ENCODE measurements at regions not wholly inside any gene's neighbourhood (a gene's known extent, or its start where the extent isn't known, plus 50 kb on each side); places are given as distances from the start of the nearest gene placed in this dataset.

- H2AFZ ChIP-seq = peak overlapping the region; percentile 7; the same call in 1 of the 2 replicates
- in situ Hi-C loops (cut with MboI) = no loop called here
These were observed 172.5 kb downstream of the HS3ST3A1 start for GRCh38 chr17:13429201-13429600.

GRCh38 chr17:13428611-13429042, 173.1 kb downstream of the HS3ST3A1 start:
- H3K36me3 ChIP-seq (ENCODE audit: low read depth) = no peaks in the 10 kb centered on the region
- H3F3A ChIP-seq (ENCODE audit: insufficient read depth) = peaks cover 38% of the 10 kb centered on the region
- no peaks in the 10 kb centered on the region for H3K9me2 ChIP-seq (ENCODE audit: insufficient read depth)
- no peaks in the 10 kb centered on the region for H4K20me1 ChIP-seq (ENCODE audit: insufficient read depth)
- H3K9me3 ChIP-seq (ENCODE audit: low read depth) = no peaks in the 10 kb centered on the region
- H3K27me3 ChIP-seq (replicated peaks; ENCODE audit: insufficient read depth) = no peaks in the 10 kb centered on the region
- in situ Hi-C loops (cut with MboI) = no loop called here
- peaks cover 21% of the 10 kb centered on the region for H3K4me1 ChIP-seq (ENCODE audit: insufficient read depth)
- H3K9ac ChIP-seq = peak overlapping the region; percentile 57
- H3K4me2 ChIP-seq (ENCODE audit: unreplicated experiment) = peak overlapping the region; percentile 68
- 2 to 3% methylated on average over 2 of the region's 2 CpGs for whole genome bisulfite sequencing, 2 experiments (ENCODE audit: low coverage in 1 of 2, low lambda C conversion rate in 2 of 2, missing lambda C conversion rate in 2 of 2)
- DNase-seq = peak; percentile 55
- H3K79me2 ChIP-seq (ENCODE audit: insufficient read depth) = no peaks in the 10 kb centered on the region
- peak overlapping the region; percentile 79 for H3K27ac ChIP-seq
- 0 out of 2 replicates have a peak overlapping the region, but pooled peaks have one; percentile 1 for H3K4me3 ChIP-seq
- H2AFZ ChIP-seq = peak overlapping the region; percentile 7; the same call in 1 of the 2 replicates
- TF ChIP-seq EZH2phosphoT487 (IDR thresholded peaks at IDR 0.05; ENCODE audit: insufficient read depth, low read depth) (no peak), EZH2 (IDR thresholded peaks at IDR 0.05; ENCODE audit: insufficient read depth, poor library complexity, severe bottlenecking) (no peak)

More at GRCh38 chr17:13429201-13429600, 172.5 kb downstream of the HS3ST3A1 start:
- no peaks in the 10 kb centered on the region for H4K20me1 ChIP-seq (ENCODE audit: insufficient read depth)
- 0 out of 2 replicates have a peak overlapping the region, but pooled peaks have one; percentile 1 for H3K4me3 ChIP-seq
- peak overlapping the region; percentile 68 for H3K4me2 ChIP-seq (ENCODE audit: unreplicated experiment)
- TF ChIP-seq EZH2phosphoT487 (IDR thresholded peaks at IDR 0.05; ENCODE audit: insufficient read depth, low read depth) (no peak), EZH2 (IDR thresholded peaks at IDR 0.05; ENCODE audit: insufficient read depth, poor library complexity, severe bottlenecking) (no peak)
- peak overlapping the region; percentile 79 for H3K27ac ChIP-seq
- peak; percentile 96 for DNase-seq
- no peaks in the 10 kb centered on the region for H3K27me3 ChIP-seq (replicated peaks; ENCODE audit: insufficient read depth)
- H3K79me2 ChIP-seq (ENCODE audit: insufficient read depth) = no peaks in the 10 kb centered on the region
- peaks cover 38% of the 10 kb centered on the region for H3F3A ChIP-seq (ENCODE audit: insufficient read depth)
- peaks cover 21% of the 10 kb centered on the region for H3K4me1 ChIP-seq (ENCODE audit: insufficient read depth)
- H3K9ac ChIP-seq = peak overlapping the region; percentile 57
- H3K9me3 ChIP-seq (ENCODE audit: low read depth) = no peaks in the 10 kb centered on the region
- H3K9me2 ChIP-seq (ENCODE audit: insufficient read depth) = no peaks in the 10 kb centered on the region
- H3K36me3 ChIP-seq (ENCODE audit: low read depth) = no peaks in the 10 kb centered on the region
- 1% methylated on average over 5 of the region's 5 CpGs for WGBS, 2 experiments (ENCODE audit: low coverage in 1 of 2, low lambda C conversion rate in 2 of 2, missing lambda C conversion rate in 2 of 2)

- Histone ChIP-seq H3K27ac (no peak overlapping the region), H3F3A (ENCODE audit: insufficient read depth) (peaks cover 41% of the 10 kb centered on the region), H3K9me2 (ENCODE audit: insufficient read depth) (no peaks in the 10 kb centered on the region), H3K9me3 (ENCODE audit: low read depth) (no peaks in the 10 kb centered on the region), H3K36me3 (ENCODE audit: low read depth) (no peaks in the 10 kb centered on the region), H3K27me3 (replicated peaks; ENCODE audit: insufficient read depth) (no peaks in the 10 kb centered on the region), H3K4me2 (ENCODE audit: unreplicated experiment) (no peak overlapping the region), H3K4me1 (ENCODE audit: insufficient read depth) (peaks cover 24% of the 10 kb centered on the region), H4K20me1 (ENCODE audit: insufficient read depth) (no peaks in the 10 kb centered on the region), H3K79me2 (ENCODE audit: insufficient read depth) (no peaks in the 10 kb centered on the region), H3K9ac (no peak overlapping the region), H2AFZ (no peak overlapping the region), H3K4me3 (no peak overlapping the region)
- no peak for TF ChIP-seq EZH2phosphoT487 (IDR thresholded peaks at IDR 0.05; ENCODE audit: insufficient read depth, low read depth)
- TF ChIP-seq EZH2 (IDR thresholded peaks at IDR 0.05; ENCODE audit: insufficient read depth, poor library complexity, severe bottlenecking) = no peak
- in situ Hi-C loops (cut with MboI) = no loop called here
- DNase-seq = no peak
These were observed 174.7 kb downstream of the HS3ST3A1 start for GRCh38 chr17:13426991-13427390.

GRCh38 chr17:13425390-13425789, 176.3 kb downstream of the HS3ST3A1 start:
- Histone ChIP-seq H4K20me1 (ENCODE audit: insufficient read depth) (no peaks in the 10 kb centered on the region), H3K79me2 (ENCODE audit: insufficient read depth) (no peaks in the 10 kb centered on the region), H3K9ac (no peak overlapping the region), H3K9me3 (ENCODE audit: low read depth) (no peaks in the 10 kb centered on the region), H3K4me3 (no peak overlapping the region), H2AFZ (no peak overlapping the region), H3K9me2 (ENCODE audit: insufficient read depth) (no peaks in the 10 kb centered on the region), H3K4me2 (ENCODE audit: unreplicated experiment) (no peak overlapping the region), H3K36me3 (ENCODE audit: low read depth) (no peaks in the 10 kb centered on the region), H3K27ac (no peak overlapping the region), H3F3A (ENCODE audit: insufficient read depth) (peaks cover 53% of the 10 kb centered on the region), H3K27me3 (replicated peaks; ENCODE audit: insufficient read depth) (no peaks in the 10 kb centered on the region), H3K4me1 (ENCODE audit: insufficient read depth) (peaks cover 40% of the 10 kb centered on the region)
- no peak for DNase-seq
- in situ Hi-C loops (cut with MboI) = no loop called here
- TF ChIP-seq EZH2 (IDR thresholded peaks at IDR 0.05; ENCODE audit: insufficient read depth, poor library complexity, severe bottlenecking) (no peak), EZH2phosphoT487 (IDR thresholded peaks at IDR 0.05; ENCODE audit: insufficient read depth, low read depth) (no peak)
- WGBS, 2 experiments (ENCODE audit: low coverage in 1 of 2, low lambda C conversion rate in 2 of 2, missing lambda C conversion rate in 2 of 2) = 95 to 99% methylated on average over 4 of the region's 4 CpGs

All from GM23248 (cell line).